ENCODE measurements at regions not wholly inside any gene's neighbourhood (a gene's known extent, or its start where the extent isn't known, plus 50 kb on each side); places are given as distances from the start of the nearest gene placed in this dataset.

GRCh38 chr11:81259471-81259870 lies 1474.2 kb downstream of the FAM181B start:
- no peaks in the 10 kb centered on the region for H4K20me1 ChIP-seq (ENCODE audit: control insufficient read depth, insufficient read depth, insufficient read length)
- H3K4me1 Mint-ChIP-seq = no peaks in the 10 kb centered on the region
- H2AFZ ChIP-seq (ENCODE audit: low read length) = no peak overlapping the region
- H3K56ac ChIP-seq (ENCODE audit: insufficient read length, low read depth, low read length) = no peak overlapping the region
- no peaks in the 10 kb centered on the region for H3K4me1 ChIP-seq (ENCODE audit: insufficient read depth, low read length)
- H3K23ac ChIP-seq (ENCODE audit: insufficient read length, low read depth, low read length) = no peak overlapping the region
- no peak overlapping the region for H3K4me2 ChIP-seq (ENCODE audit: insufficient read depth, insufficient read length, low read length)
- H2AK5ac ChIP-seq (ENCODE audit: insufficient read length, low read length) = no peak overlapping the region
- no peak overlapping the region for H4K5ac ChIP-seq (ENCODE audit: insufficient read length, low read depth, low read length)
- no peaks in the 10 kb centered on the region for H3K79me2 ChIP-seq (ENCODE audit: insufficient read depth, low read length)
- no peak overlapping the region for H3K27ac ChIP-seq (ENCODE audit: insufficient read length, low read depth, low read length)
- no peak overlapping the region for H3T11ph ChIP-seq (ENCODE audit: low read length)
- no peak overlapping the region for H2BK12ac ChIP-seq (ENCODE audit: insufficient read length, low read depth, low read length)
- no peaks in the 10 kb centered on the region for H3K27me3 Mint-ChIP-seq (ENCODE audit: low read depth)
- no peak overlapping the region for H2BK20ac ChIP-seq (ENCODE audit: low read depth, low read length, poor library complexity, severe bottlenecking)
- no peak overlapping the region for H2BK120ac ChIP-seq (ENCODE audit: low read depth, low read length, poor library complexity, severe bottlenecking)
- H4K8ac ChIP-seq (replicated peaks; ENCODE audit: insufficient read length, low read depth, low read length) = no peak overlapping the region
- H3K79me1 ChIP-seq (ENCODE audit: insufficient read depth, low read depth, low read length, poor library complexity, severe bottlenecking) = no peaks in the 10 kb centered on the region
- WGBS (ENCODE audit: extremely low coverage, insufficient read length, low lambda C conversion rate) = no CpG with 5 or more reads among the region's 2 CpGs
- no peaks in the 10 kb centered on the region for H3K36me3 Mint-ChIP-seq (ENCODE audit: insufficient read depth in 1 of 3, low read depth in 3 of 3)
- no peak for TF ChIP-seq CTCF (conservative IDR thresholded peaks at IDR 0.05)
- no peak for DNase-seq
- H2BK15ac ChIP-seq (ENCODE audit: low read depth, low read length) = no peak overlapping the region
- H3K4me3 Mint-ChIP-seq = no peak overlapping the region
- no peak overlapping the region for H3K9ac ChIP-seq (ENCODE audit: extremely low read depth, insufficient read length, low read length)
- no peaks in the 10 kb centered on the region for H3K9me3 ChIP-seq (ENCODE audit: control insufficient read depth, low read depth, low read length)
- no peak overlapping the region for H3K27ac Mint-ChIP-seq
- no peaks in the 10 kb centered on the region for H3K23me2 ChIP-seq (ENCODE audit: insufficient read length, low read depth, low read length, poor library complexity, severe bottlenecking)
- H4K91ac ChIP-seq (ENCODE audit: insufficient read length, low read depth, low read length) = no peak overlapping the region
- no peak overlapping the region for H3K14ac ChIP-seq (ENCODE audit: insufficient read depth, low read length)
- no peak overlapping the region for H3K4ac ChIP-seq (ENCODE audit: low read depth, low read length)
- H3K27me3 ChIP-seq (ENCODE audit: insufficient read depth, low read length) = no peaks in the 10 kb centered on the region
- H2BK5ac ChIP-seq (ENCODE audit: insufficient read length, low read length) = no peak overlapping the region
- no peaks in the 10 kb centered on the region for H3K9me3 Mint-ChIP-seq
- H3K18ac ChIP-seq (ENCODE audit: insufficient read length, low read depth, low read length) = no peak overlapping the region

Data from H9 (cell line).